Right lobe of liver (tissue), 4 donors: ENCODE measurements at regions not wholly inside any gene's neighbourhood (a gene's known extent, or its start where the extent isn't known, plus 50 kb on each side); places are given as distances from the start of the nearest gene placed in this dataset.

ENCODE experiments used
- POLR2A ChIP-seq: fragments of 450-650 bp; IDR thresholded peaks from one replicate; pipeline ENCODE4 v1.6.1; 2017; ENCODE audit warnings: antibody characterized with exemption, mild to moderate bottlenecking
- TF ChIP-seq, protein P1 (sequence below), 4 donors: fragments of 200-600 bp in 3 of 4; fragments of 450-650 bp in 1 of 4; IDR thresholded peaks; one replicate each; pipeline versions ENCODE4 v1.5.1 to v1.8.0; 2016 to 2022; ENCODE audit warnings: antibody characterized with exemption in 4 of 4, mild to moderate bottlenecking in 2 of 4
- donor health status: DM: no; HTN: no; CAD: no.
- donor health status: DM: no; HTN: no; CAD: no.
- donor health status: DM: no; HTN: yes; CAD: no.

DNA sequence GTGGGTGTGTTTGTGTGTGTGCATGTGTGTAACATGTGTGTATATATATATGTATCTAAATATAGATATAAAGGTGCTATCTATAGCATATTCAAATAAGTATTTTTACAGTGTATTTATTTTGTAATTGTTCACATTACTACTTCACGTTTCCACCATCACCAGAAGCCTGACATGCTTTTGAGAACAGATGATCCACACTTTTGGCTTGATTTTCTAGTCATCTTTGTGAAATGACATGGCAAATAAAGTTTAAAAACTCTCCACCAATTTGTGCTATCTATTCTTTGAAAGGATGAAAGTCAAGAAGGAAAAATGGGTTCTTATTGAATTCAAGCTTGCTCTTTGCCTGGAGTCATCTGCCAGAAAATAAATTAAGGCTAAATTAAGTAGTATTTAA lies 294.0 kb upstream of the AKR1E2 start:
- TF ChIP-seq, protein P1, sequence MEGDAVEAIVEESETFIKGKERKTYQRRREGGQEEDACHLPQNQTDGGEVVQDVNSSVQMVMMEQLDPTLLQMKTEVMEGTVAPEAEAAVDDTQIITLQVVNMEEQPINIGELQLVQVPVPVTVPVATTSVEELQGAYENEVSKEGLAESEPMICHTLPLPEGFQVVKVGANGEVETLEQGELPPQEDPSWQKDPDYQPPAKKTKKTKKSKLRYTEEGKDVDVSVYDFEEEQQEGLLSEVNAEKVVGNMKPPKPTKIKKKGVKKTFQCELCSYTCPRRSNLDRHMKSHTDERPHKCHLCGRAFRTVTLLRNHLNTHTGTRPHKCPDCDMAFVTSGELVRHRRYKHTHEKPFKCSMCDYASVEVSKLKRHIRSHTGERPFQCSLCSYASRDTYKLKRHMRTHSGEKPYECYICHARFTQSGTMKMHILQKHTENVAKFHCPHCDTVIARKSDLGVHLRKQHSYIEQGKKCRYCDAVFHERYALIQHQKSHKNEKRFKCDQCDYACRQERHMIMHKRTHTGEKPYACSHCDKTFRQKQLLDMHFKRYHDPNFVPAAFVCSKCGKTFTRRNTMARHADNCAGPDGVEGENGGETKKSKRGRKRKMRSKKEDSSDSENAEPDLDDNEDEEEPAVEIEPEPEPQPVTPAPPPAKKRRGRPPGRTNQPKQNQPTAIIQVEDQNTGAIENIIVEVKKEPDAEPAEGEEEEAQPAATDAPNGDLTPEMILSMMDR (IDR thresholded peaks at IDR 0.05): no peak
- TF ChIP-seq POLR2A: no peak
